WERI-Rb-1 (cell line): ENCODE measurements at regions not wholly inside any gene's neighbourhood (a gene's known extent, or its start where the extent isn't known, plus 50 kb on each side); places are given as distances from the start of the nearest gene placed in this dataset.

ENCODE experiments used
- DNase-seq: peaks from one replicate; pipeline ENCODE4 v3.0.0-alpha.2; 2020
- H3K27ac ChIP-seq: fragments of 250-450 bp; sonication (Bioruptor Pico); 2 replicates; pipeline ENCODE4 v1.5.1; 2020; ENCODE audit warnings: mild to moderate bottlenecking, moderate library complexity
- H3K27me3 ChIP-seq: fragments of 250-450 bp; sonication (Bioruptor Pico); 2 replicates; pipeline ENCODE4 v1.5.1; 2021; ENCODE audit warnings: mild to moderate bottlenecking, low read depth, moderate library complexity; ENCODE audit not compliant: insufficient read depth, severe bottlenecking
- H3K36me3 ChIP-seq: fragments of 250-450 bp; sonication (Bioruptor Pico); 2 replicates; pipeline ENCODE4 v1.5.1; 2020; ENCODE audit warnings: mild to moderate bottlenecking, moderate library complexity
- H3K4me3 ChIP-seq: 2 replicates; pipeline ENCODE4 v1.5.1; 2011; ENCODE audit warnings: low read depth, mild to moderate bottlenecking, control low read depth, low read length
- H3K9me3 ChIP-seq: fragments of 250-450 bp; sonication (Bioruptor Pico); 2 replicates; pipeline ENCODE4 v1.5.1; 2021; ENCODE audit warnings: mild to moderate bottlenecking, moderate library complexity; ENCODE audit not compliant: severe bottlenecking
- TF ChIP-seq, protein P1 (sequence below): IDR thresholded peaks from 2 replicates; pipeline ENCODE4 v1.5.1; 2011; ENCODE audit warnings: low read depth, mild to moderate bottlenecking, control low read depth, inconsistent platforms, low read length

DNA sequence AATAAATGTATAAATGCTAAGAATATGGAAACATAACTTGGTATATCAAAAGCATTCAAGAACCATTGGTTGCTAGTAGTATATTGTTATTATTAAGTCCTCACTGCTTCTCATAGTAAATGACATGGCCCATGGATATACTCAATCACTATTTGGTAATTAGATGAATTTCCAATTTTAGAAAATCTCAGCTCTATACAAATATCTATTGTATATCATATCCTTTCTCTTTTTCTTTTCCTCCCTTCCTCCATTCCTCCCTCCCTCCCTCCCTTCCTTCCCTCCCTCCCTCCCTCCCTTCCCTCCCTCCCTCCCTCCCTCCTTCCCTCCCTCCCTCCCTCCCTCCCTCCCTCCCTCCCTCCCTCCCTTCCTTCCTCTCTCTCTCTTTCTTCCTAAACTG, 514.4 kb upstream of the LCORL start:
- Histone ChIP-seq H3K4me3 (no peak overlapping the region), H3K9me3 (no peaks in the 10 kb centered on the region), H3K27ac (no peak overlapping the region), H3K36me3 (no peaks in the 10 kb centered on the region), H3K27me3 (no peaks in the 10 kb centered on the region)
- TF ChIP-seq, protein P1, sequence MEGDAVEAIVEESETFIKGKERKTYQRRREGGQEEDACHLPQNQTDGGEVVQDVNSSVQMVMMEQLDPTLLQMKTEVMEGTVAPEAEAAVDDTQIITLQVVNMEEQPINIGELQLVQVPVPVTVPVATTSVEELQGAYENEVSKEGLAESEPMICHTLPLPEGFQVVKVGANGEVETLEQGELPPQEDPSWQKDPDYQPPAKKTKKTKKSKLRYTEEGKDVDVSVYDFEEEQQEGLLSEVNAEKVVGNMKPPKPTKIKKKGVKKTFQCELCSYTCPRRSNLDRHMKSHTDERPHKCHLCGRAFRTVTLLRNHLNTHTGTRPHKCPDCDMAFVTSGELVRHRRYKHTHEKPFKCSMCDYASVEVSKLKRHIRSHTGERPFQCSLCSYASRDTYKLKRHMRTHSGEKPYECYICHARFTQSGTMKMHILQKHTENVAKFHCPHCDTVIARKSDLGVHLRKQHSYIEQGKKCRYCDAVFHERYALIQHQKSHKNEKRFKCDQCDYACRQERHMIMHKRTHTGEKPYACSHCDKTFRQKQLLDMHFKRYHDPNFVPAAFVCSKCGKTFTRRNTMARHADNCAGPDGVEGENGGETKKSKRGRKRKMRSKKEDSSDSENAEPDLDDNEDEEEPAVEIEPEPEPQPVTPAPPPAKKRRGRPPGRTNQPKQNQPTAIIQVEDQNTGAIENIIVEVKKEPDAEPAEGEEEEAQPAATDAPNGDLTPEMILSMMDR: no peak
- DNase-seq: no peak

DNA sequence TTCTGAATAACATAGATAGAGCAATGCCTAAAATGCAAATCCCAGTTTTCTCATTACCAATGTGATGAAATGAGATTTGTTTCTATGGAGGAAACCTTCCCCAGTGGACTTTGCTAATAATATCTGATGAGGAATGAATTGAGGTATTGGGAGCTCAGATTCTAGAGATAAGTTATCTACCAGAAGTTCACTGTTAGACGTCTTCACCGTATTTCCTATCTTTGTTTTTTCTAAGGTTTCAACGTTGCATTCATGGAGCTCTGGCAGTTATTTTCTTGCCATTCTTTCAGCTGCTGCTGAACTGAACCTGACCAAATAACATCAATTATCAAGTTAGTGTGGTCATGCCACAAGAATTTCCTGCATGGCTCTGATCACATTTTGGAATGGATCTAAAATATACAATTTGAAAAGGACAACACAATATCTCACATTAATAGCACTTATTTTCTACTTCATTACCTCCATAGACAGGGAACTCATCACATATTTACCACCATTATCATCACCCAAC, 511.8 kb upstream of the LCORL start:
- no peak overlapping the region for H3K27ac ChIP-seq
- no peaks in the 10 kb centered on the region for H3K36me3 ChIP-seq
- no peaks in the 10 kb centered on the region for H3K9me3 ChIP-seq
- no peak overlapping the region for H3K4me3 ChIP-seq
- H3K27me3 ChIP-seq: no peaks in the 10 kb centered on the region
- no peak for DNase-seq
- TF ChIP-seq, protein P1: no peak

DNA sequence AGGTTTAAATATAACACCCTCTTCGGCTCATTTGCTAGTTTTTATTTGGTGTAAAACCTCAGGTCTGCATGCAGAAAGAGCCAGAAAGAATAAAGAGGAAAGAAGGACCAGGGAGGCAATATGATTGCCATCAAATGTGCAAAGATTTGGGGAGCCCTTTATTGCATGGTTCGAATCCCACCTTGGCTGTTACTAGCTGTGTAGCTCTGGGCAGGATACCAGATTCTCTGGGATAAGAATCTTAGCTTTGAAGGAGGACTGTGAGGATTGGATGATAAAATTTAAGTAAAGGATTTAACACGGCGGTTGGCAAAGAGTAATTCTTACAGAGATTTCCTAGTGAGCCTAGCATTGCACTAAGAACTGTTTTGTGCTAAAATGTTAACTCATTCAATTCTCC, 510.2 kb upstream of the LCORL start:
- Histone ChIP-seq H3K27ac (no peak overlapping the region), H3K9me3 (no peaks in the 10 kb centered on the region), H3K36me3 (no peaks in the 10 kb centered on the region), H3K27me3 (no peaks in the 10 kb centered on the region), H3K4me3 (no peak overlapping the region)
- no peak for DNase-seq
- TF ChIP-seq, protein P1: no peak

DNA sequence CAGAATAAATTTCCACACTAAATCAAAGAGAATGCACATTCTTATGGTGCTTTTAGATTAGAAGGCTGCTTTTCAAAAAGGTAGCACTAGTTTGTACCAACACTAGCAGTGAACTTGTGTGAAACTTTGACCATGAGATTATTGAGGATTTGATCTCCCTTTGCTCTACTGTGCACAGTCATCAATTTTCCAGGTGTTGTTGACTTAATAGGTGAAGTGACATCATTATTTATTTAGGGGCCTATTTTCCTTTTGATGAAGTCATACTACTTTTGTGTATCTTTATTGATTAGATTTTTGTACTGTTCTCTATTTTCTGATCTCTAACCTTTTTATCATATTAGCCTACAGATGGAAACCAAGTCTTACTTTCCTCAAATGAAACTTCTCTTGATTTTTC, 507.9 kb upstream of the LCORL start:
- TF ChIP-seq, protein P1: no peak
- H3K9me3 ChIP-seq: no peaks in the 10 kb centered on the region
- H3K27ac ChIP-seq: no peak overlapping the region
- H3K36me3 ChIP-seq: no peaks in the 10 kb centered on the region
- DNase-seq: no peak
- no peaks in the 10 kb centered on the region for H3K27me3 ChIP-seq
- no peak overlapping the region for H3K4me3 ChIP-seq

DNA sequence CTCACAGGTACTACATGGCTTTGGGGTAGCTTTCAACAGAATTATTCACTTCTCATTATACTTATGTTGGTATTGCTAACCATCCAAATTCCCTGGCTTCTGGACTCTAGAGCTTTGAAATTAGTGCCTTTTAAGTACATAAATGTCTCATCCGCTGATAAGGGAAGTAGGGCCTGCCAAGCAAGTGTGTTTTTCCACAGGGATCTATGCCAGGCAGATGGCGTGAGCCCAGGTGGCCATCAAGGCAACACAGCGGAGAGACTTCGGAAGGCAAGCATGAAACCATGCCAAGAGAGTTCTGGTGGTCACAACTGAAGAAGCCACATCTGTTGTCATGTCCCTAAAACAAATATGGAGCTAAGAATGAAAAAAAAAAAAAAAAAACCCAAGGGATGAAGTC, 503.1 kb upstream of the LCORL start:
- H3K9me3 ChIP-seq: no peaks in the 10 kb centered on the region
- no peak overlapping the region for H3K27ac ChIP-seq
- TF ChIP-seq, protein P1: no peak
- no peak overlapping the region for H3K4me3 ChIP-seq
- DNase-seq: no peak
- H3K27me3 ChIP-seq: no peaks in the 10 kb centered on the region
- H3K36me3 ChIP-seq: no peaks in the 10 kb centered on the region

DNA sequence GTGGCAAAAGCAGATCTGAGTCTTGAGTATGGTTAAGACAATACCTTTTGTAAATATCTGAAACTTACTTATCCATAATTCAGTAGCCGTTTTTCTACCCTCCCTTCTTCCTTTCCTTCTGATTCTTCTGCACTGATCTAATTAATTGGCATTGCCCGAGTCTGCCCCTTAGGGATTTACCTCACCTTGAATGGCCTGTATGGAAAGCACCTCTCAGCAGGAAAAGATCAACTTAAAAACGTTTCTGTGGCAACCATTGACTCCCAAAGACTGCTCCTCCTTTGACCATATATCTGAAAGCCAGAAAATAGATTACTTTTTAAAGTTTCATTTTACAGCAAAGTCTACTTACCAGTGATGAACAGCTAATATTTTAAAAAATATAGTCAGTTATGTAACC, 496.5 kb upstream of the LCORL start:
- DNase-seq: peak; percentile 17
- Histone ChIP-seq H3K27ac (no peak overlapping the region), H3K27me3 (no peaks in the 10 kb centered on the region), H3K9me3 (no peaks in the 10 kb centered on the region), H3K4me3 (no peak overlapping the region), H3K36me3 (no peaks in the 10 kb centered on the region)
- TF ChIP-seq, protein P1: no peak
